GM23338 (cell line): ENCODE measurements at regions not wholly inside any gene's neighbourhood (a gene's known extent, or its start where the extent isn't known, plus 50 kb on each side); places are given as distances from the start of the nearest gene placed in this dataset.
A peak's percentile ranks its signal among the peaks of the same experiment; 100 is the strongest.

Experiments
- ATAC-seq: fragments of 200-7000 bp; cut with Tn5 transposase; 3 replicates; pipeline ENCODE4 v1.9.1; 2020
- DNase-seq: peaks from one replicate; pipeline ENCODE4 v3.0.0-alpha.2; 2015; ENCODE audit warnings: low spot score
- H2AFZ ChIP-seq: fragments of 200-600 bp; sonication (generic); 2 replicates; pipeline ENCODE4 v1.8.0; 2016; ENCODE audit warnings: antibody characterized with exemption, mild to moderate bottlenecking, moderate library complexity
- H3F3A ChIP-seq: fragments of 200-600 bp; sonication (generic); replicated peaks from 2 replicates; pipeline ENCODE4 v1.8.0; 2017; ENCODE audit warnings: antibody characterized with exemption, mixed run types, low read depth
- H3K27ac ChIP-seq: fragments of 200-600 bp; sonication (generic); 2 replicates; pipeline ENCODE4 v1.6.1; 2016; ENCODE audit warnings: low read depth
- H3K27me3 ChIP-seq: fragments of 200-600 bp; sonication (generic); 2 replicates; pipeline ENCODE4 v1.8.0; 2016; ENCODE audit warnings: mild to moderate bottlenecking, mixed run types, moderate library complexity; ENCODE audit not compliant: insufficient read depth
- H3K36me3 ChIP-seq: fragments of 200-600 bp; sonication (generic); 2 replicates; pipeline ENCODE4 v1.8.0; 2016; ENCODE audit warnings: mild to moderate bottlenecking; ENCODE audit not compliant: insufficient read depth
- H3K4me1 ChIP-seq: fragments of 200-600 bp; sonication (generic); 2 replicates; pipeline ENCODE4 v1.8.0; 2016; ENCODE audit warnings: mild to moderate bottlenecking, moderate library complexity; ENCODE audit not compliant: insufficient read depth
- H3K4me2 ChIP-seq: fragments of 200-600 bp; sonication (generic); 2 replicates; pipeline ENCODE4 v1.7.1; 2017; ENCODE audit warnings: mixed run types
- H3K4me3 ChIP-seq: fragments of 200-600 bp; sonication (generic); 2 replicates; pipeline ENCODE4 v1.6.1; 2016; ENCODE audit warnings: mixed run types
- H3K79me2 ChIP-seq: fragments of 200-600 bp; sonication (generic); replicated peaks from 2 replicates; pipeline ENCODE4 v1.8.0; 2017; ENCODE audit warnings: mild to moderate bottlenecking; ENCODE audit not compliant: insufficient read depth
- H3K9me2 ChIP-seq: fragments of 200-600 bp; sonication (generic); 2 replicates; pipeline ENCODE4 v1.8.0; 2017; ENCODE audit not compliant: insufficient read depth
- H4K20me1 ChIP-seq: fragments of 200-600 bp; sonication (generic); replicated peaks from 2 replicates; pipeline ENCODE4 v1.8.0; 2017; ENCODE audit warnings: mild to moderate bottlenecking; ENCODE audit not compliant: insufficient read depth
- H3K27ac Mint-ChIP-seq: 2 replicates; pipeline ENCODE4 v1.8.0; 2020; ENCODE audit warnings: inconsistent platforms, mild to moderate bottlenecking, moderate library complexity, mixed read lengths
- H3K27me3 Mint-ChIP-seq: 3 replicates; pipeline ENCODE4 v1.8.0; 2022; ENCODE audit warnings: low read depth, mild to moderate bottlenecking, moderate library complexity, mixed read lengths, inconsistent platforms; ENCODE audit not compliant: insufficient read depth, poor library complexity
- H3K36me3 Mint-ChIP-seq: 3 replicates; pipeline ENCODE4 v1.8.0; 2021; ENCODE audit warnings: low read depth, mild to moderate bottlenecking, inconsistent platforms, moderate library complexity, mixed read lengths
- H3K4me1 Mint-ChIP-seq: 3 replicates; pipeline ENCODE4 v1.8.0; 2020; ENCODE audit warnings: mild to moderate bottlenecking, inconsistent platforms, mixed read lengths
- H3K4me3 Mint-ChIP-seq: 3 replicates; pipeline ENCODE4 v1.8.0; 2021; ENCODE audit warnings: moderate library complexity, mild to moderate bottlenecking, inconsistent platforms, mixed read lengths
- H3K9me3 Mint-ChIP-seq: 3 replicates; pipeline ENCODE4 v1.8.0; 2020; ENCODE audit warnings: moderate library complexity, mild to moderate bottlenecking, inconsistent platforms, mixed read lengths
- JUNB ChIP-seq: IDR thresholded peaks from one replicate; pipeline ENCODE4 v1.6.1; 2016; ENCODE audit warnings: antibody characterized with exemption; ENCODE audit not compliant: unreplicated experiment
- TF ChIP-seq, protein P1 (sequence below), 2 experiments: fragments of 200-600 bp in 1 of 2; sonication (generic) in 1 of 2; conservative IDR thresholded peaks; 2 replicates each; pipeline versions ENCODE4 v1.5.1 to v1.6.1; 2016 to 2017; ENCODE audit warnings: antibody characterized with exemption in 2 of 2, low read depth in 2 of 2, mild to moderate bottlenecking in 2 of 2, moderate library complexity in 1 of 2
- TF ChIP-seq, protein P2 (sequence below): IDR thresholded peaks from one replicate; pipeline ENCODE4 v1.6.1; 2018; ENCODE audit warnings: antibody characterized with exemption; ENCODE audit not compliant: unreplicated experiment
- TF ChIP-seq, protein P3 (sequence below): IDR thresholded peaks from 2 replicates; pipeline ENCODE4 v1.6.1; 2016; ENCODE audit warnings: antibody characterized with exemption

DNA sequence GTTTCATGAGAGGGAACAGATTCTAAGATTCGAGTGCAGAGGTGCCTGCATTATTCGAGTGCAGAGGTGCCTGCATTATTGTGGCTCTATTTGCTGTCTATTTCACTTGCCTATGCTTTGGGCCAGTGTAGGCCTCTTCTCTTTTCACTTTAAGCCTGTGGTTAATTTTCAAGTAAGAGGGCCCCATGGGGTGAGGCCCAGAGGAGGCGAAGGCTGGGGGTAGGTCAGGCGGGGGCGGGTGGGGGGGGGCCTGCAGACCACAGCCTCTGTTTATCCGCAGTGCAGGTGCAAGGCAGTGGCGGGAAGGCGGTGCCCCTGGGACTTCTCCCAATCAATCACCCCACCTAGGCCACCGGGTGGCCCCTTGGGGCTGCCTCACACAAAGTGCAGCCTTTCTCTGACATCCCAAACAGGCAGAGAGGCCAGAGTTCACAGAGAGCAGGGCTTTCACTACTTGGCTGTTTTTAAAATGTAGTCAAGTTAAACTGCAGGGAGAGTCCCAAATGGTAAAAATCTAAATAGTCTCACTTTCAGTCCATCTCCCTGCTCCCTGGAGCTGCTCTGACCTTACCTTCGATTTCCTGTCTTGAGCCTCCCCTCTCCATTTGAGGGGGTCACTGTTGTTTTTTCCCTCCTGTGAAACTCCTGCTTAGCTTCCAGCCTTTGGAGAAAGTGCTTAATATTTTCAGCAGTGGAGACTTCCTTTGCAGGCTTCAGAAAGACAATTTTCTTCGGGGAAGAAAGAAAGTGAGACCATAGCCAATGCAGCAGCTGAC is 249.0 kb downstream of the DLEU7 start:
- no peak overlapping the region for H3K4me3 ChIP-seq
- Mint-ChIP-seq H3K27me3 (no peaks in the 10 kb centered on the region), H3K4me1 (peaks cover 22% of the 10 kb centered on the region), H3K27ac (no peak overlapping the region), H3K4me3 (no peak overlapping the region), H3K9me3 (no peaks in the 10 kb centered on the region), H3K36me3 (no peaks in the 10 kb centered on the region)
- H3K27me3 ChIP-seq = no peaks in the 10 kb centered on the region
- H3K9me2 ChIP-seq = no peaks in the 10 kb centered on the region
- H3K4me1 ChIP-seq = peaks cover 15% of the 10 kb centered on the region
- TF ChIP-seq, protein P1, sequence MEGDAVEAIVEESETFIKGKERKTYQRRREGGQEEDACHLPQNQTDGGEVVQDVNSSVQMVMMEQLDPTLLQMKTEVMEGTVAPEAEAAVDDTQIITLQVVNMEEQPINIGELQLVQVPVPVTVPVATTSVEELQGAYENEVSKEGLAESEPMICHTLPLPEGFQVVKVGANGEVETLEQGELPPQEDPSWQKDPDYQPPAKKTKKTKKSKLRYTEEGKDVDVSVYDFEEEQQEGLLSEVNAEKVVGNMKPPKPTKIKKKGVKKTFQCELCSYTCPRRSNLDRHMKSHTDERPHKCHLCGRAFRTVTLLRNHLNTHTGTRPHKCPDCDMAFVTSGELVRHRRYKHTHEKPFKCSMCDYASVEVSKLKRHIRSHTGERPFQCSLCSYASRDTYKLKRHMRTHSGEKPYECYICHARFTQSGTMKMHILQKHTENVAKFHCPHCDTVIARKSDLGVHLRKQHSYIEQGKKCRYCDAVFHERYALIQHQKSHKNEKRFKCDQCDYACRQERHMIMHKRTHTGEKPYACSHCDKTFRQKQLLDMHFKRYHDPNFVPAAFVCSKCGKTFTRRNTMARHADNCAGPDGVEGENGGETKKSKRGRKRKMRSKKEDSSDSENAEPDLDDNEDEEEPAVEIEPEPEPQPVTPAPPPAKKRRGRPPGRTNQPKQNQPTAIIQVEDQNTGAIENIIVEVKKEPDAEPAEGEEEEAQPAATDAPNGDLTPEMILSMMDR (conservative IDR thresholded peaks at IDR 0.05; ENCODE audit: low read depth in 2 of 2) = peak in 1 of 2 experiments; percentile 39; a peak in 2 of 4 replicates
- TF ChIP-seq, protein P2, sequence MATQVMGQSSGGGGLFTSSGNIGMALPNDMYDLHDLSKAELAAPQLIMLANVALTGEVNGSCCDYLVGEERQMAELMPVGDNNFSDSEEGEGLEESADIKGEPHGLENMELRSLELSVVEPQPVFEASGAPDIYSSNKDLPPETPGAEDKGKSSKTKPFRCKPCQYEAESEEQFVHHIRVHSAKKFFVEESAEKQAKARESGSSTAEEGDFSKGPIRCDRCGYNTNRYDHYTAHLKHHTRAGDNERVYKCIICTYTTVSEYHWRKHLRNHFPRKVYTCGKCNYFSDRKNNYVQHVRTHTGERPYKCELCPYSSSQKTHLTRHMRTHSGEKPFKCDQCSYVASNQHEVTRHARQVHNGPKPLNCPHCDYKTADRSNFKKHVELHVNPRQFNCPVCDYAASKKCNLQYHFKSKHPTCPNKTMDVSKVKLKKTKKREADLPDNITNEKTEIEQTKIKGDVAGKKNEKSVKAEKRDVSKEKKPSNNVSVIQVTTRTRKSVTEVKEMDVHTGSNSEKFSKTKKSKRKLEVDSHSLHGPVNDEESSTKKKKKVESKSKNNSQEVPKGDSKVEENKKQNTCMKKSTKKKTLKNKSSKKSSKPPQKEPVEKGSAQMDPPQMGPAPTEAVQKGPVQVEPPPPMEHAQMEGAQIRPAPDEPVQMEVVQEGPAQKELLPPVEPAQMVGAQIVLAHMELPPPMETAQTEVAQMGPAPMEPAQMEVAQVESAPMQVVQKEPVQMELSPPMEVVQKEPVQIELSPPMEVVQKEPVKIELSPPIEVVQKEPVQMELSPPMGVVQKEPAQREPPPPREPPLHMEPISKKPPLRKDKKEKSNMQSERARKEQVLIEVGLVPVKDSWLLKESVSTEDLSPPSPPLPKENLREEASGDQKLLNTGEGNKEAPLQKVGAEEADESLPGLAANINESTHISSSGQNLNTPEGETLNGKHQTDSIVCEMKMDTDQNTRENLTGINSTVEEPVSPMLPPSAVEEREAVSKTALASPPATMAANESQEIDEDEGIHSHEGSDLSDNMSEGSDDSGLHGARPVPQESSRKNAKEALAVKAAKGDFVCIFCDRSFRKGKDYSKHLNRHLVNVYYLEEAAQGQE = no peak
- H3F3A ChIP-seq = no peaks in the 10 kb centered on the region
- H3K27ac ChIP-seq = peak overlapping the region; percentile 40; the same call in 1 of the 2 replicates
- H2AFZ ChIP-seq = 0 out of 2 replicates have a peak overlapping the region, but pooled peaks have one; percentile 60
- H3K4me2 ChIP-seq = no peak overlapping the region
- DNase-seq (peak; percentile 48), ATAC-seq (peak; percentile 96)
- H3K79me2 ChIP-seq = no peaks in the 10 kb centered on the region
- no peaks in the 10 kb centered on the region for H3K36me3 ChIP-seq
- H4K20me1 ChIP-seq = no peaks in the 10 kb centered on the region

DNA sequence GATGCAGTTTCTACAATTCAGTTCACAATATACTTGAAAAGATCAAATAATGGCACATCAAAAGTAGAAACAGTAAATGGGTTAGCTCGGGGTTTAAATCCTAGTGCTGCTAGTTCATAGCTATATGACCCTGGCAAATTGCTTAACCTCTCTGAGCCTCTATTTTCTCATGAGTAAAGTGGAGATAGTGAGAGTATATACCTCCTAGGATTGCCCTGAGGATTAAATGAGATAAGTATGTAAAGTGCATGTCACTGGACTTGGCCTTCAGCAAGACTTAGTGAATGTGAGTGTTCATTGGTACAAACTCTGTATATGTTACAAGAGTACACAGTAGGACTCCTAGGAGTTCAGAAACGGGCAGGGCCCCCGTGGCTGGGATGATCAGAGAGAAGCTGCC is 248.3 kb downstream of the DLEU7 start:
- Histone ChIP-seq H3K79me2 (no peaks in the 10 kb centered on the region), H3K27ac (no peak overlapping the region), H2AFZ (no peak overlapping the region), H3F3A (no peaks in the 10 kb centered on the region), H4K20me1 (no peaks in the 10 kb centered on the region), H3K4me2 (no peak overlapping the region), H3K4me1 (peaks cover 15% of the 10 kb centered on the region), H3K27me3 (no peaks in the 10 kb centered on the region), H3K4me3 (no peak overlapping the region), H3K36me3 (no peaks in the 10 kb centered on the region), H3K9me2 (no peaks in the 10 kb centered on the region)
- DNase-seq = no peak
- no peaks in the 10 kb centered on the region for H3K27me3 Mint-ChIP-seq
- H3K4me1 Mint-ChIP-seq = peaks cover 22% of the 10 kb centered on the region
- TF ChIP-seq, protein P3, sequence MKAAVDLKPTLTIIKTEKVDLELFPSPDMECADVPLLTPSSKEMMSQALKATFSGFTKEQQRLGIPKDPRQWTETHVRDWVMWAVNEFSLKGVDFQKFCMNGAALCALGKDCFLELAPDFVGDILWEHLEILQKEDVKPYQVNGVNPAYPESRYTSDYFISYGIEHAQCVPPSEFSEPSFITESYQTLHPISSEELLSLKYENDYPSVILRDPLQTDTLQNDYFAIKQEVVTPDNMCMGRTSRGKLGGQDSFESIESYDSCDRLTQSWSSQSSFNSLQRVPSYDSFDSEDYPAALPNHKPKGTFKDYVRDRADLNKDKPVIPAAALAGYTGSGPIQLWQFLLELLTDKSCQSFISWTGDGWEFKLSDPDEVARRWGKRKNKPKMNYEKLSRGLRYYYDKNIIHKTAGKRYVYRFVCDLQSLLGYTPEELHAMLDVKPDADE = no peak
- no peak for TF ChIP-seq JUNB
- TF ChIP-seq, protein P2 = no peak
- TF ChIP-seq, protein P1 (conservative IDR thresholded peaks at IDR 0.05; ENCODE audit: low read depth in 2 of 2) = no peak
- H3K9me3 Mint-ChIP-seq = no peaks in the 10 kb centered on the region
- ATAC-seq = no peak
- no peak overlapping the region for H3K27ac Mint-ChIP-seq
- no peaks in the 10 kb centered on the region for H3K36me3 Mint-ChIP-seq
- no peak overlapping the region for H3K4me3 Mint-ChIP-seq
